ENCODE measurements at regions not wholly inside any gene's neighbourhood (a gene's known extent, or its start where the extent isn't known, plus 50 kb on each side); places are given as distances from the start of the nearest gene placed in this dataset.

DNA sequence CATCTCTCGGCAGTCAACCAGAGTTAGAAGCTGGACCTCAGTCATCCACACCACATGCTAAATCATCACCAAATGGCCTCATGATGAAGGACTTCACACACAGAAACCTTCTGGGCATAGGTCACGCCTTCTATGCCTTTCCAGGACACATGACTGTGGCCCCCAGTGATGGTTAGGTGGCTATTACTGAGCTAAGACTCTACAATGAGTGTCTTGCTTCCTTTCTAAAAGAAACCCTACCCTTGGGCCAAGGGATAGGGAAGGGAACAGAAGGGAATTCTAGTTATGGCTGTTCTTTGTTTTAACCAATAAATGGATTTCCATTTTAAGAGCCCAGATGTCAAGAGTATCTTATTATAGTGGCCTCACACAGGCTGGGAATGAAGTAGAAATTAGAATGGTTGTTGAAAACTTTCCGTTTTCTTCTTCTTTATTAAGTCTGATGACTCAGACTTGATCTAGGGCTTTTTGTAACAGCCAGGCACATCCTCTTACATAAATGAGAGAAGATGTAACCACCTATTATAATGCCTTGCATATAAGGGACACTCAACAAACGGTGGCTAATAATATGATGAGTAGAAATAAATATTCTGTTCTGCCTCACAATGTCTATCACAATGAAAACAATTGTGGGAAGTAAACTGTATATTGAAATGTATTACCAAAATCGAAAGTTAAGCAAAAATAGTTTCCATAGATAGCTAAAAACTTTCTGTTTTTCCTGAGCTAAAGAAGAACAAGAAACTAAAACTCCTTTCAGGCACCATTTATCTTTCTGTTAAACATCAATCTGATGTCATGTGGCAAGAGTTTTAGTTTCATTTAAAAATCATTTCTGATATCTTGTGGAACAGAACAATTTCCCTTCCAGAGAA is 62.5 kb upstream of the TOMM7 start:
- H3K27me3 ChIP-seq (replicated peaks) = no peaks in the 10 kb centered on the region
- no peak for DNase-seq
- no peaks in the 10 kb centered on the region for H3K36me3 ChIP-seq (replicated peaks)
- in situ Hi-C loops (cut with HindIII; ENCODE audit: low pct_ligation_motif_present, low sequenced_read_pairs) = no loop called here
- no peak overlapping the region for H3K4me3 ChIP-seq (ENCODE audit: low read depth, low read length)
- TF ChIP-seq, protein P1, sequence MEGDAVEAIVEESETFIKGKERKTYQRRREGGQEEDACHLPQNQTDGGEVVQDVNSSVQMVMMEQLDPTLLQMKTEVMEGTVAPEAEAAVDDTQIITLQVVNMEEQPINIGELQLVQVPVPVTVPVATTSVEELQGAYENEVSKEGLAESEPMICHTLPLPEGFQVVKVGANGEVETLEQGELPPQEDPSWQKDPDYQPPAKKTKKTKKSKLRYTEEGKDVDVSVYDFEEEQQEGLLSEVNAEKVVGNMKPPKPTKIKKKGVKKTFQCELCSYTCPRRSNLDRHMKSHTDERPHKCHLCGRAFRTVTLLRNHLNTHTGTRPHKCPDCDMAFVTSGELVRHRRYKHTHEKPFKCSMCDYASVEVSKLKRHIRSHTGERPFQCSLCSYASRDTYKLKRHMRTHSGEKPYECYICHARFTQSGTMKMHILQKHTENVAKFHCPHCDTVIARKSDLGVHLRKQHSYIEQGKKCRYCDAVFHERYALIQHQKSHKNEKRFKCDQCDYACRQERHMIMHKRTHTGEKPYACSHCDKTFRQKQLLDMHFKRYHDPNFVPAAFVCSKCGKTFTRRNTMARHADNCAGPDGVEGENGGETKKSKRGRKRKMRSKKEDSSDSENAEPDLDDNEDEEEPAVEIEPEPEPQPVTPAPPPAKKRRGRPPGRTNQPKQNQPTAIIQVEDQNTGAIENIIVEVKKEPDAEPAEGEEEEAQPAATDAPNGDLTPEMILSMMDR (IDR thresholded peaks at IDR 0.05; ENCODE audit: low read depth, low read length, missing control alignments) = no peak
- no peak overlapping the region for H3K27ac ChIP-seq

- TF ChIP-seq, protein P1 (IDR thresholded peaks at IDR 0.05; ENCODE audit: low read depth, low read length, missing control alignments) = no peak
- in situ Hi-C loops (cut with HindIII; ENCODE audit: low pct_ligation_motif_present, low sequenced_read_pairs) = no loop called here
- Histone ChIP-seq H3K27ac (no peak overlapping the region), H3K4me3 (ENCODE audit: low read depth, low read length) (no peak overlapping the region), H3K27me3 (replicated peaks) (no peaks in the 10 kb centered on the region), H3K36me3 (replicated peaks) (no peaks in the 10 kb centered on the region)
- DNase-seq = no peak
Measured at GRCh38 chr7:22882106-22882505, 59.5 kb upstream of the TOMM7 start.

- H3K4me3 ChIP-seq (ENCODE audit: low read depth, low read length) = no peak overlapping the region
- no peak for DNase-seq
- no peak overlapping the region for H3K27ac ChIP-seq
- TF ChIP-seq, protein P1 (IDR thresholded peaks at IDR 0.05; ENCODE audit: low read depth, low read length, missing control alignments) = no peak
- in situ Hi-C loops (cut with HindIII; ENCODE audit: low pct_ligation_motif_present, low sequenced_read_pairs) = no loop called here
- H3K36me3 ChIP-seq (replicated peaks) = no peaks in the 10 kb centered on the region
- no peaks in the 10 kb centered on the region for H3K27me3 ChIP-seq (replicated peaks)
Measured at GRCh38 chr7:22879709-22880306, 57.2 kb upstream of the TOMM7 start.

GRCh38 chr7:22879280-22879679 is 56.6 kb upstream of the TOMM7 start:
- Histone ChIP-seq H3K27me3 (replicated peaks) (no peaks in the 10 kb centered on the region), H3K4me3 (ENCODE audit: low read depth, low read length) (no peak overlapping the region), H3K27ac (no peak overlapping the region), H3K36me3 (replicated peaks) (no peaks in the 10 kb centered on the region)
- no peak for DNase-seq
- in situ Hi-C loops (cut with HindIII; ENCODE audit: low pct_ligation_motif_present, low sequenced_read_pairs) = no loop called here
- TF ChIP-seq, protein P1 (IDR thresholded peaks at IDR 0.05; ENCODE audit: low read depth, low read length, missing control alignments) = no peak

DNA sequence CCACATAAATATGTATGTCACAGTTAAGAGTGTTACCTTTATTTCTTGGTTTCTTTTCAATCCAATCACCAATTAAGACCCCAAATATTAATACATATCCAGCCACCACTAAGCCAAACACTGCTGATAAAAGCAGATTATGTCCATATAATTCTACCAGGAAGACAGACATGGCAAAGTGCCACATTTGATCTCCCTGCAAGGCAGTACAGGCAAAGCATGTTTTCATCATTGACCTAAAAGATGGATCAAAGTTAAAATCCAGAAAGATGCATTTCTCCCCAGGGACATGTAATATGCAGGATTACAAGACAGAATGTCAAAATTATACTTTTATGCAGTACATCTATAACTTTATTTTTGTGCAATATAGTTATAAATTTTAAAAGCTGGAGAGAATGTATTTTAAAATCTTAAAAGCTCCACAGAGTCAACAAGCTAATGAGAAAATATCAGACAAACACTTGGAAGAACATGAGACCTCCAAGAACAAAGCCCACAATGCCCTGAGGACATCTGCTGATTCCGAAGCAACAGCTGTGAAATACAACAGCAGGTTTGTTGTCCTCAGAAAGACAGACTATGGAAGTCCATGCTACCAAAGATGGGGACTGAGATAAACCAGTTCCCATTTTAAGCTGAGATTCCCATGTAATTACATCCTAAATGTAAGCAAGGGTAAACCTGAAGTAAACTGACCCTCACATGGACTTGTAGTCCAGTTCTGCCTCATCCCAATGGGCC is 54.5 kb upstream of the TOMM7 start:
- H3K4me3 ChIP-seq (ENCODE audit: low read depth, low read length) = no peak overlapping the region
- no peak overlapping the region for H3K27ac ChIP-seq
- no peaks in the 10 kb centered on the region for H3K36me3 ChIP-seq (replicated peaks)
- no peak for DNase-seq
- no peaks in the 10 kb centered on the region for H3K27me3 ChIP-seq (replicated peaks)
- TF ChIP-seq, protein P1 (IDR thresholded peaks at IDR 0.05; ENCODE audit: low read depth, low read length, missing control alignments) = no peak
- in situ Hi-C loops (cut with HindIII; ENCODE audit: low pct_ligation_motif_present, low sequenced_read_pairs) = no loop called here

All from brain microvascular endothelial cell (primary cell).